ENCODE measurements at regions not wholly inside any gene's neighbourhood (a gene's known extent, or its start where the extent isn't known, plus 50 kb on each side); places are given as distances from the start of the nearest gene placed in this dataset.

DNA sequence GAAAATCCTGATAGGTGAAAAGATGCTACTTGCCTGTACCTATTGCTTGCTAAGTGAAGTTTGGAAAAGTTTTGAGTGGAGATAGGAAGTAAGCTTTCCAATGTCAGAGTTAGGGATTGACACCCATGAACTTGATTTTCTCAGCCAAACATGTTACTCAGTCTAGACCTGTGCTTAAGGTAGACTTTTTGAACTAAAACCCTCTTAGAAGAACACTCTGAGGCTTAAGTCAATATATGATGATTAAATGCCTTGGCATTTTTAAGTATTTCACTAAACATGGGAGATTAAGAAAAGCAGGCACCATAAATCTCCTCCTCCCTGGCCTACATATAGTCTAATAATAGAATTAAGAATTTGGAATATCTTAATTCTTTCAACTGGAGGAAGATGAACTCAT lies 785.6 kb upstream of the SOX9 start:
- no peak for TF ChIP-seq CTCF (optimal IDR thresholded peaks at IDR 0.05 in 1 of 3, IDR thresholded peaks at IDR 0.05 in 1 of 3, conservative IDR thresholded peaks at IDR 0.05 in 1 of 3; ENCODE audit: extremely low read depth in 1 of 3, insufficient read depth in 2 of 3, low read length in 3 of 3)
- TF ChIP-seq EZH2 (IDR thresholded peaks at IDR 0.05; ENCODE audit: low read length), result no peak

Data from keratinocyte (primary cell).